Breast epithelium (tissue), 4 donors: ENCODE measurements at regions not wholly inside any gene's neighbourhood (a gene's known extent, or its start where the extent isn't known, plus 50 kb on each side); places are given as distances from the start of the nearest gene placed in this dataset.

ENCODE experiments used
- DNase-seq, 2 donors: peaks; one replicate each; pipeline ENCODE4 v3.0.0-alpha.2; 2019; ENCODE audit warnings: low spot score in 2 of 2
- H3K27ac ChIP-seq, 2 donors: fragments of 200-600 bp; sonication (generic) in 1 of 2; one replicate each; pipeline ENCODE4 v1.5.1; 2016 to 2019; ENCODE audit warnings: mild to moderate bottlenecking in 1 of 2
- H3K27me3 ChIP-seq, 2 donors: fragments of 200-600 bp; sonication (generic) in 1 of 2; one replicate each; pipeline versions ENCODE4 v1.5.1 to v1.6.0; 2017 to 2019; ENCODE audit warnings: control low read depth in 1 of 2, mild to moderate bottlenecking in 1 of 2
- H3K36me3 ChIP-seq: fragments of 200-600 bp; one replicate; pipeline ENCODE4 v1.5.1; 2019
- H3K4me1 ChIP-seq, 2 donors: fragments of 200-600 bp; sonication (generic); one replicate each; pipeline ENCODE4 v1.5.1; 2016 to 2019; ENCODE audit warnings: control low read depth in 1 of 2
- H3K4me3 ChIP-seq, 3 donors: fragments of 200-600 bp; sonication (generic); 1 replicate in 2 of 3; 2 replicates in 1 of 3; pipeline ENCODE4 v1.5.1; 2016 to 2019; ENCODE audit warnings: mild to moderate bottlenecking in 3 of 3, moderate library complexity in 2 of 3
- H3K9me3 ChIP-seq, 2 donors: fragments of 200-600 bp; sonication (generic) in 1 of 2; one replicate each; pipeline ENCODE4 v1.5.1; 2016 to 2019; ENCODE audit warnings: control low read depth in 1 of 2
- CTCF ChIP-seq, 3 donors: fragments of 450-650 bp; IDR thresholded peaks; one replicate each; pipeline ENCODE4 v1.5.1; 2016 to 2017; ENCODE audit warnings: antibody characterized with exemption in 3 of 3, mild to moderate bottlenecking in 3 of 3, moderate library complexity in 3 of 3
- POLR2A ChIP-seq: fragments of 450-650 bp; IDR thresholded peaks from one replicate; pipeline ENCODE4 v1.6.1; 2016; ENCODE audit warnings: antibody characterized with exemption, mild to moderate bottlenecking, moderate library complexity
- POLR2AphosphoS5 ChIP-seq, 3 donors: sonication (generic); formaldehyde crosslinking; IDR thresholded peaks; one replicate each; pipeline ENCODE4 v1.6.1; 2017; ENCODE audit warnings: antibody characterized with exemption in 3 of 3
- intact Hi-C: fragments of 100-400 bp; cut with DNase I; formaldehyde crosslinking; loops from one replicate; pipeline ENCODE4 v1.15.1; 2023; ENCODE audit warnings: low total_unique reads

GRCh38 chr16:86215233-86215978, 294.9 kb upstream of the FOXF1 start:
- no peak overlapping the region for H3K27ac ChIP-seq
- peak in 1 of 2 donors; percentile 15 for DNase-seq
- no peaks in the 10 kb centered on the region for H3K4me1 ChIP-seq
- no peaks in the 10 kb centered on the region for H3K36me3 ChIP-seq
- TF ChIP-seq POLR2AphosphoS5 (IDR thresholded peaks at IDR 0.05) (no peak), POLR2A (no peak), CTCF (IDR thresholded peaks at IDR 0.05) (no peak)
- peaks cover 0 to 61% of the 10 kb centered on the region in 2 donors for H3K27me3 ChIP-seq
- no peak overlapping the region for H3K4me3 ChIP-seq
- H3K9me3 ChIP-seq, result no peaks in the 10 kb centered on the region
- intact Hi-C loops, result no loop called here

GRCh38 chr16:86215979-86216585, 294.2 kb upstream of the FOXF1 start:
- Histone ChIP-seq H3K27ac (no peak overlapping the region), H3K36me3 (no peaks in the 10 kb centered on the region), H3K4me1 (no peaks in the 10 kb centered on the region), H3K4me3 (no peak overlapping the region), H3K27me3 (peaks cover 0 to 54% of the 10 kb centered on the region in 2 donors), H3K9me3 (no peaks in the 10 kb centered on the region)
- intact Hi-C loops, result no loop called here
- no peak for TF ChIP-seq POLR2A
- peak in 1 of 2 donors; percentile 19 for DNase-seq

DNA sequence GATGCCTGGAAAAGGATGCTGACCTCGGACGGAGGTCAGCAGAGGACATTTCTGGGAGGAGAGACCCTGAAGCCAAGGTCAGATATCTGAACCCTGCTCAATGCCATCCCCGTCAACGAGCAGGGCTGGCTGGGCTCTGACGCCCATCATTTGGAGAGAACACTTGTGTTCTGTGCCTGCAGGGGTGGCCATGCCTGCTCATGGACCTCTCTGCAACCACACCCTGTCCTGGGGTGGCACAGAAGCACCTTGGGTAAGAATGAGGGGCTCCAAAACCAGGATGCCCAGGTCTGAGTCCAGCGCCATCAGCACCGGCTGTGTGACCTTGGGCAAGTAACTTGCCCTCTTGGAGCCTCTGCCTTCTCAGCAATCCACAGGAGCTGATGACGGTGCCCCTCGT, 293.7 kb upstream of the FOXF1 start:
- H3K27me3 ChIP-seq, result peaks cover 0 to 59% of the 10 kb centered on the region in 2 donors
- TF ChIP-seq CTCF (IDR thresholded peaks at IDR 0.05) (no peak), POLR2AphosphoS5 (IDR thresholded peaks at IDR 0.05) (no peak), POLR2A (no peak)
- no peaks in the 10 kb centered on the region for H3K9me3 ChIP-seq
- no peaks in the 10 kb centered on the region for H3K4me1 ChIP-seq
- DNase-seq, result no peak
- intact Hi-C loops, result no loop called here
- no peaks in the 10 kb centered on the region for H3K36me3 ChIP-seq
- no peak overlapping the region for H3K27ac ChIP-seq
- no peak overlapping the region for H3K4me3 ChIP-seq

DNA sequence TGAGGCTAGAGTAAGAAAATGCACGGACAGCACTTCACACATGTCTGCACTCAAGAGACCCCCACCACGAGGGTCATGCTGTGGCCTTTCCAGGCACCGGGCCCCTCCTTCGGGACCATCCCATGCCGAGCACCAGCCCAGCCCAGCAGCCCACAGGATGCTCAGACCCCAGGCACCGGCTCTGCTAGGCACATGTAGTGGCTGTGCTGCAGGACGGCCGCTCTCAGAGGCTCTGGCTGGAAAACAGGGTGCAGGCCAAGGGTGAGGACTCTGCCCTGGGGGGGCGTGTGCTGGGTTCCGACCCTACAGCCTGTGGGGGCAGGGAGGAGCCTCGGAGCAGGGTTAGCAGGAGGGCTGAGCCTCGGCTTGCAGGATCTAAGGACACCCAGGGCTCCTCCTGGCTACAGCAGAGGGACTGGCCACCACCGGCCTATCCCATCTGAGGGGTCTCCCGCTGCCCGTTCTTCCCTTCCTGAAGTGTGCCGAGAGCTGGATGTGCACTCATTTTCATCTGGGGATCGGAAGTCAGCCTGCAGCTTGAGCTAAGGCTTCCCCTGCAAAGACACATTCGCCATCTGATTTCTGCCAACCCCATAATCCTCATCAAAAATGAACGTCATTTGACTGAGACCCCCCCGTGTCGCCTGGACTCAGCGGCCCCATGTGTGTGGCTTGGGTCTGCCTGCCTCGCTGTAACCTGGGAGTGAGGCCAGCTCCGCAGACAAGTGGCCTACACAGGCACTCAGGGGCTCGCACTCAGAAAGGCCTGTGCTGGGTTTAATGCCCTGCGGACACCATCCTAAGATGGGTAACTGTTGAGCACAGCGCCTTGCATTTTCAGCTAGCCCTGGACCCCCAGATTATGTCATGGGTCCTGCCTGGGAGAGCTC, 293.1 kb upstream of the FOXF1 start:
- Histone ChIP-seq H3K36me3 (no peaks in the 10 kb centered on the region), H3K9me3 (no peaks in the 10 kb centered on the region), H3K4me1 (no peaks in the 10 kb centered on the region), H3K27me3 (peaks cover 0 to 66% of the 10 kb centered on the region in 2 donors), H3K4me3 (no peak overlapping the region), H3K27ac (no peak overlapping the region)
- TF ChIP-seq POLR2A, result no peak
- no peak for TF ChIP-seq POLR2AphosphoS5 (IDR thresholded peaks at IDR 0.05)
- no peak for TF ChIP-seq CTCF (IDR thresholded peaks at IDR 0.05)
- DNase-seq, result peak in 1 of 2 donors; percentile 33
- intact Hi-C loops, result no loop called here

DNA sequence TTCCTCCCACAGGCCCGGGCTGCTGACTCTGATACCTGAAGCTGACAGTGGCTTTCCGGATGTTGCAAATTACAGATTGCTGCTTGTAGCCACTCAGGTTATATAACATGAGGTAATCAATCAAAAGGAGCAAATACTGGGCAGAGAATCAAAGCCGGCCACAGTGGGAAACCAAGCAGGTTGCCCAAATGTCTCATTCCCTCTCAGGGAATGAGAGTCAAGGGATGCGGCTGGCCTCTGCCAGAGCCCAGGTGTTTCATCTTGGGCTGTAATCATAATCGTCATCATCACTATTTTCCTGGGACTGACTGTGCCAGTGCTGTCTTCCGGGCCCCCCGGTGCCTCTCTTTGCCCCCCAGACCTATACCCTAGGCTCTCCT, 292.4 kb upstream of the FOXF1 start:
- no peaks in the 10 kb centered on the region for H3K4me1 ChIP-seq
- peaks cover 0 to 69% of the 10 kb centered on the region in 2 donors for H3K27me3 ChIP-seq
- TF ChIP-seq CTCF (IDR thresholded peaks at IDR 0.05), result no peak
- peak in 1 of 2 donors; percentile 7 for DNase-seq
- no peak overlapping the region for H3K4me3 ChIP-seq
- no peaks in the 10 kb centered on the region for H3K9me3 ChIP-seq
- no peak overlapping the region for H3K27ac ChIP-seq
- intact Hi-C loops, result no loop called here
- no peaks in the 10 kb centered on the region for H3K36me3 ChIP-seq
